HG03196 (cell line): ENCODE measurements at regions not wholly inside any gene's neighbourhood (a gene's known extent, or its start where the extent isn't known, plus 50 kb on each side); places are given as distances from the start of the nearest gene placed in this dataset.
"Not testable (repeated sequence)": the region's sequence is repeated elsewhere in the genome, so short reads cannot be mapped to it uniquely, and the experiment has no call there.

Experiments used
- ATAC-seq: cut with Tn5 transposase; IDR thresholded peaks from one replicate; pipeline ENCODE4 v1.9.1; 2021; ENCODE audit not compliant: unreplicated experiment

DNA sequence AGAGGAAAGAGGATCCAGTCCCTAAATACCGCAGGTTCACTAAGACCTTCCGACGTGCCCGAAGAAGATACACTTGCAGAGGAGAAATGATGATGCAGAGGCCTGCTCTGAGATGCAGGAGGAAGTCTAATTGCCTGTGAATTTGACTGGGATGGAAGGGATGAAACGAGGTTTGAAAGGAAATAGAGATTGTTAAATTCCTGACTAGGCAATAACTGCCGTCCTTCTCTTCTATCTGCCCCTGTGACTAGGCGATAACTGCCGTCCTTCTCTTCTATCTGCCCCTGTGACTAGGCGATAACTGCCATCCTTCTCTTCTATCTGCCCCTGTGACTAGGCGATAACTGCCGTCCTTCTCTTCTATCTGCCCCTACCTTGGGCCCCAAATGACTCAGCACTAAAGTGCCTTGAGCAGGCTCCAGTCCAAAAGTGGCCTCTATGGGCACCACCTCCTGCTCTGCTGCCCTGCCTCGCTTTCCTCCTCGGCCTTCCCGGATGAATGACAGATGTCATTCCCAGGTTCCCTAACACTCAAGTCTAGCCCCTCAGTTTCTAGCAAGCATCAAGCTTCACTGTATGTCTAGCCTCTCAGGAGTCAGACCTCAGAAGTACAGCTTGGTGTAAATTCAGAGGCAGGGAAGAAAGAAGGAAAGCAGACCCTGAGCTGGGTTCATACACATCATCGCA, 189.1 kb downstream of the FOXD4L6 start:
- not testable (repeated sequence) for ATAC-seq

DNA sequence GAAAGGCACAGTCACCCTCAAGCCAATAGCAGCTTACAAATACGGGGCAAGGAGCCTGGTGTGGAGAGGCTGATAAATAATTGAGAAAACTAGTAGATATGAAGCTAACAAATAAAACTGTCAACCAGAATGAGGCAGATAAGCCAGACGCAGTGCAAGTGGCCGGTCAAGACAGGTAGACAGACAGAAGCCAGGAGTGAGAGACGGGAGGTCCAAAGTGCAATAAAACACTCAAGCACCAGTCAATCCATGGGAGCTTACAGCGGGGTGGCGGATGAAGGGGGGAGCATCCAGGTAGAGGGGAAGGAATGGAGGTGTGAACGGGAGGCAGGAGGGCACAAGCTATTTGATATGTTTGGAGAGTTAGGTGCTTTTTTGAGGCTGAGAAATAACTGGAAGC, 193.1 kb downstream of the FOXD4L6 start:
- ATAC-seq: no peak

DNA sequence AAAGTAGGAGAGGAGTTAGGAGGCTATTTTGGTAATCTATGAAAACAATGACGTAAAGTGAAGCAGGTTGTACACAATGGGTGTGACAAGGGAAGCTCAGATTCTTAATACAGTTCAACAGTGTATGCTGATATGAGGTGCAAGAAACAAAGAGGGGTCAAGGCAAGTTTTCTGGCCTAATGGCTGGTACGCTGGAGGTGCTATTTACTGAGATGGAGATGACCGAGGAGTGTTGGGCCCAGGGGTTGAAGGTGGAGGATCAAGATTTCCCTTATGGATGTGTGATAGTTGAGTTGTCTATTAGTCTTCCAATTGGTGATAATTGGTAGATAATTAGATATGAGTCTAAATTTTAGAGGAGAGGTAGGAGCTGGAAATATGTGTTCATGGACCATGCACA, 194.0 kb downstream of the FOXD4L6 start:
- not testable (repeated sequence) for ATAC-seq

DNA sequence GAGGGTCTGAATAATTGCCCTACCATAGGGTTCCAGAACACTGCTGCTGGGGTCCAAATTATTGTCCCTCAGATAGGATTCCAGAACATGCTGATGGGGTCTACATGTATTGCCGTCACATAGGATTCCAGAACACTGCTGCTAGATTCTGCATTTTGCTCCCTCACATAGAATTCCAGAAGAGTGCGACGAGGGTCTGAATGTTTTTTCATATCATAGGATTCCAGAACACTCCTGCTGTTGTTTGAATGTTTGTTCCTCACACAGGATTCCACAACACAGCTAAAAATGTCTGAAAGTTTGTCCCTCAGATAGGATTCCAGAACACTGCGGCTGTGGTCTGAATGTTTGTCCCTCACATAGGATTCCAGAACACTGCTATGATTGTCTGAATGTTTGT, 198.1 kb downstream of the FOXD4L6 start:
- ATAC-seq: not testable (repeated sequence)

DNA sequence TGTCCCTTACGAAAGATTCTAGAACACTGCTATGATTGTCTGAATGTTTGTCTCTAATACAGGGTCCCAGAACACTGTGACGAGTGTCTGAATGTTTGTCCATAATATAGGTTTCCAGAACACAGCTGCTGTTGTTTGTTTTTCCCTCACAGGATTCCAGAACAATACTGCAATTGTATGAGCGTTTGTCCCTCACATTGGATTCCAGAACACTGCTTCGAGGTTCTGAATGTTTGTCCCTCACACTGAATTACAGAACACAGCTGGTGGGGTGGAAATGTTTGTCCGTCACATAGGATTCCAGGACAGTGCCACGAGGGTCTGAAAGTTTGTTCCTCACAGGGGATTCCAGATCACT, 199.0 kb downstream of the FOXD4L6 start:
- not testable (repeated sequence) for ATAC-seq

DNA sequence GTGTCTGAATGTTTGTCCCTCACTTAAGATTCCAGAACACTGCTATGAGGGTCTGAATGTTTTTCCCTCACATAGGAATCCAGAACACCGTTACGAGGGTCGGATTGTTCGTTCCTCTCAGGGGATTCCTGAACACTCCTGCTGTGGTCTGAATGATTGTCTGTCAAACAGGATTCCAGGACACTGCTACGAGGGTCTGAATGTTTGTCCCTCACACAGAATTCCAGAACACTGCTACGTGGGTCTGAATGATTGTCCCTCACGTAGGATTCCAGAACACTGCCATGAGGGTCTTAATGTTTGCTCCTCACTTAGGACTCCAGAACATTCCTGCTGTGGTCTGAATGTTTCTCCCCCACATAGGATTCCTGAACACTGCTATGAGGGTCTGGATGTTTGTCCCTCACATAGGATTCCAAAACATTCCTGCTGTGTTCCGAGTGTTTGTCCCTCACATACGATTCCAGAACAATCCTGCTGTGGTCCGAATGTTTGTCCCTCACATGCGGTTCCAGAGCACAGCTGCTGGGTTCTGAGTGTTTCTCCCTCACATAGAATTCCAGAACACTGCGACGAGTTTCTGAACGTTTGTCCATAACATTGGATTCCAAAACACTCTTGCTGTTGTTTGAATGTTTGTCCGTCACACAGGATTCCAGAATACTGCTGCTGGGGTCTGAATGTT, 199.5 kb downstream of the FOXD4L6 start:
- no peak for ATAC-seq

DNA sequence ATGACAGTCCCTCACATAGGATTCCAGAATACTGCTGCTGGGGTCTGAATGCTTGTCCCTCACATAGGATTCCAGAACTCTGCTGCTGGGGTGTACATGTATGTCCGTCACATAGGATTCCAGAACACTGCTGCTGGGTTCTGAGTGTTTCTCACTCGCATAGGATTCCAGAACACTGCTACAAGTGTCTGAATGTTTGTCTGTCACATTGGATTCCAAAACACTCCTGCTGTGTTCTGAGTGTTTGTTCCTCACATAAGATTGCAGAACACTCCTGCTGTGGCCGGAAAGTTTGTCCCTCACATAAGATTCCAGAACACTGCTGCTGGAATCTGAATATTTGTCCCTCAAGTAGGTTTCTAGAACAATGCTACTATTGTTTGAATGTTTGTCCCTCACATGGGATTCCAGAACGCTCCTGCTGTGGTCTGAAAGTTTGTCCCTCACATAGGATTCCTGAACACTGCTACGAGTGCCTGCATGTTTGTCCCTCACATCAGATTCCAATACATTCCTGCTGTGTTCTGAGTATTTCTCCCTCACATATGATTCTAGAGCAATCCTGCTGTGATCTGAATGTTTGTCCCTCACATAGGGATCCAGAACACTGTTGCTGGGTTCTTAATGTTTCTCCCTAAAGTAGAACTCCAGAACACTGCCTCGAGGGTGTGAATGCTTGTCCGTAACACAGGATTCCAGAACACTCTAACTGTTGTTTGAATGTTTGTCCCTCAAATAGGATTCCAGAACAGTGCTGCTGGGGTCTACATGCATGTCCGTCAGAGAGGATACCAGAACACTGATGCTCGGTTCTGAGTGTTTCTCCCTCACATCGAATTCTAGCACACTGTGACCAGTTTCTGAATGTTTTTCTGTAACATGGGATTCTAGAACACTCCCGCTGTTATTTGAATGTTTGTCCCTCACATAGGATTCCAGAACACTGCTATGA, 200.4 kb downstream of the FOXD4L6 start:
- ATAC-seq: no peak

DNA sequence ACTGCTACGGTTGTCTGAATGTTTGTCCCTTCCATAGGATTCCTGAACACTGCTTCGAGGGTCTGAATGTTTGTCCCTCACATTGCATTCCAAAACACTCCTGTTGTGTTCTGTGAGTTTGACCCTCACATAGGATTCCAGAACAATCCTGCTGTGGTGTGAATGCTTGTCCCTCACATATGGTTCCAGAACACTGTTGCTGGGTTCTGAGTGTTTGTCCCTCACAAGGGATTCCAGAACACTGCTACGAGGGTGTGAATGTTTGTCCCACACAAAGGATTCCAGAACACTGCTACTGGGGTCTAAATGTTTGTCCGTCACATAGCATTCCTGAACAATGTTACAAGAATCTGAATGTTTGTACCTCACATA, 201.2 kb downstream of the FOXD4L6 start:
- no peak for ATAC-seq

DNA sequence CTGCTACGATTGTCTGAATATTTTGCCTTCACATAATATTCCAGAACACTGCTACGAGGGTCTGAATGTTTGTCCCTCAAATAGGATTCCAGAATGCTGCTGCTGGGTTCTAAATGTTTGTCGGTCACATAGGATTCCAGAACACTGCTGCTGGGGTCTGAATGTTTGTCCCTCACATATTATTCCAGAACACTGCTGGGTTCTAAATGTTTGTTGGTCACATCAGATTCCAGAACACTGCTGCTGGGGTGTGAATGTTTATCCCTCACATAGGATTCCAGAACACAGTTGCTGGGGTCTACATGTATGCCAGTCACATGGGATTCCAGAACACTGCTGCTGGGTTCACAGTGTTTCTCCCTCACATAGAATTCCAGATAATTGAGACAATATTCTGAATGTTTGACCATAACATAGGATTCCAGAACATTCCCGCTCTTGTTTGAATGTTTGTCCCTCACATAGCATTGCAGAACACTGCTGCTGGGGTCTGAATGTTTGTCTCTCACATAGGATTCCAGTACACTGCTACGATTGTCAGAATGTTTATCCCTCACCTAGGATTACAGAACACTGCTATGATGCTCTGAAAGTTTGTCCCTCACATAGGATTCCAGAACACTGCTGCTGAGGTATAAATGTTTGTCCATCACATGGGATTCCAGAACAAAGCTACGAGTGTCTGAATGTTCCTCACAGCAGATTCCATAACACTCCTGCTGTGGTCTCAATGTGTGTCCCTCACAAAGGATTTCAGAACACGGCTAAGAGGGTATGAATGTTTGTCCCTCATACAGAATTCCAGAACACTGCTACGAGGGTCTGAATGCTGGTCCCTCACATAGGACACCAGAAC, 201.8 kb downstream of the FOXD4L6 start:
- no peak for ATAC-seq

DNA sequence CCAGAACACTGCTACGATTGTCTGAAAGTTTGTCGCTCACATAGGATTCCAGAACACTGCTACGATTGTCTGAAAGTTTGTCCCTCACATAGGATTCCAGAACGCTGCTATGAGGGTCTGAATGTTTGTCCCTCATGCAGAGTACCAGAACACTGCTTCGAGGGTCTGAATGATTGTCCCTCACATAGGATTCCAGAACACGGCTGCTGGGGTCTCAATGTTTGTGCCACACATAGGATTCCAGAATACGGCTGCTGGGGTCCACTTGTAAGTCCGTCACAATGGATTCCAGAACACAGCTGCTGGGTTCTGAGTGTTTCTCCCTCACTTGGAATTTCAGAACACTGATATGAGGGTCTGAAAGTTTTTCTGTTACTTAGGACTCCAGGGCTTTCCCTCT, 203.3 kb downstream of the FOXD4L6 start:
- ATAC-seq: no peak

DNA sequence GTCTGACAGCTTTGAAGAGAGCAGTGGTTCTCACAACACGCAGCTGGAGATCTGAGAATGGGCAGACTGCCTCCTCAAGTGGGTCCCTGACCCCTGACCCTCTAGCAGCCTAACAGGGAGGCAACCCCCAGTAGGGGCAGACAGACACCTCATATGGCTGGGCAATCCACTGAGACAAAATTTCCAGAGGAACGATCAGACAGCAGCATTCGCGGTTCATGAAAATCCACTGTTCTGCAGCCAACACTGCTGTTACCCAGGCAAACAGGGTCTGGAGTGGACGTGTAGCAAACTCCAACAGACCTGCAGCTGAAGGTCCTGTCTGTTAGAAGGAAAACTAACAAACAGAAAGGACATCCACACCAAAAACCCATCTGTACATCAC, 212.1 kb downstream of the FOXD4L6 start:
- ATAC-seq: not testable (repeated sequence)

DNA sequence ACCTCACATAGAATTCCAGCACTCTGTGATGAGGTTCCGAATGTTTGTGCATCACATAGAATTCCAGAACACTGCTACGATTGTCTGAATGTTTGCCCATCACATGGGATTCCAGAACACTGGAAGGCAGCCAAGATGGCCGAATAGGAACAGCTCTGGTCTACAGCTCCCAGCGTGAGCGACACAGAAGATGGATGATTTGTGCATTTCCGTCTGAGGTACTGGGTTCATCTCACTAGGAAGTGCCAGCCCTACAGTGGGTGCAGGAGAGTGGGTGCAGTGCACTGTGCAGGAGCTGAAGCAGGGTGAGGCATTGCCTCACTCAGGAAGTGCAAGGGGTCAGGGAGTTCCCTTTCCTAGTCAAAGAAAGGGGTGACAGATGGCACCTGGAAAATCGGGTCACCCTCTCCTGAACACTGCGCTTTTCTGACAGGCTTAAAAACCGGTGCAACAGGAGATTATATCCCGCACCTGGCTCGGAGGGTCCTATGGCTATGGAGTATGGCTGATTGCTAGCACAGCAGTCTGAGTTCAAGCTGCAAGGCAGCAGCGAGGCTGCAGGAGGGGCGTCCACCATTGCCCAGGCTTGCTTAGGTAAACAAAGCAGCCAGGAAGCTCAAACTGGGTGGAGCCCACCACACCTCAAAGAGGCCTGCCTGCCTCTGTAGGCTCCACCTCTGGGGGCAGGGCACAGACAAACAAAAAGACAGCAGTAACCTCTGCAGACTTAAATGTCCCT, 212.7 kb downstream of the FOXD4L6 start:
- not testable (repeated sequence) for ATAC-seq

DNA sequence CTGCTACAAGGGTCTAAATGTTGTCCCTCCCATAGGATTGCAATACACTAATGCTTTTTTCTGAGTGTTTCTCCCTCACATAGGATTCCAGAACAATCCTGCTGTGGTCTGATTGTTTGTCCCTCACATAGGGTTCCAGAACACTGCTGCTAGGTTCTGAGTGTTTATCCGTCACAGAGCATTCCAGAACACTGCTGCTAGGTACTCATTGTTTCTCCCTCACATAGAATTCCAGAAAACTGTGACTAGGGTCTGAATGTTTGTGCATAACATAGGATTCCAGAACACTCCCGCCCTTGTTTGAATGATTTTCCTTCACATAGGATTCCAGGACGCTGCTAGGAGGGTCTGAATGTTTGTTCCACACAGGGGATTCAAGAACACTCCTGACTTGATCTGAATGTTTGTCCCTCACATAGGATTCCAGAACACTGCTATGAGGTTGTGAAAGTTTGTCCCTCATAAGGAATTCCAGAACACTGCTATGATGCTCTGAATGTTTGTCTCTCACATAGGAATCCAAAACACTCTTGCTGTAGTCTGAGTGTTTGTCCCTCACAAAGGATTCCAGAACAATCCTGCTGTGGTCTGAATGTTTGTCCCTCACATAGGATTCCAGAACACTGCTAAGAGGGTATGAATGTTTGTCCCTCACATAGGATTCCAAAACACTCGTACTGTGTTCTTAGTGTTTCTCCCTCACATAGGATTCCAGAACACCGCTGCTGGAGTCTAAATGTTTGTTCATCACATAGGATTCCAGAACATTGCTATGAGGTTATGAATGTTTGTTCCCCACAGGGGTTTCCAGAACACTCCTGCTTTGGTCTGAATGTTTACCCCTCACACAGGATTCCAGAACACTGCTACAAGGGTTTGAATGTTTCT, 213.5 kb downstream of the FOXD4L6 start:
- ATAC-seq: no peak

DNA sequence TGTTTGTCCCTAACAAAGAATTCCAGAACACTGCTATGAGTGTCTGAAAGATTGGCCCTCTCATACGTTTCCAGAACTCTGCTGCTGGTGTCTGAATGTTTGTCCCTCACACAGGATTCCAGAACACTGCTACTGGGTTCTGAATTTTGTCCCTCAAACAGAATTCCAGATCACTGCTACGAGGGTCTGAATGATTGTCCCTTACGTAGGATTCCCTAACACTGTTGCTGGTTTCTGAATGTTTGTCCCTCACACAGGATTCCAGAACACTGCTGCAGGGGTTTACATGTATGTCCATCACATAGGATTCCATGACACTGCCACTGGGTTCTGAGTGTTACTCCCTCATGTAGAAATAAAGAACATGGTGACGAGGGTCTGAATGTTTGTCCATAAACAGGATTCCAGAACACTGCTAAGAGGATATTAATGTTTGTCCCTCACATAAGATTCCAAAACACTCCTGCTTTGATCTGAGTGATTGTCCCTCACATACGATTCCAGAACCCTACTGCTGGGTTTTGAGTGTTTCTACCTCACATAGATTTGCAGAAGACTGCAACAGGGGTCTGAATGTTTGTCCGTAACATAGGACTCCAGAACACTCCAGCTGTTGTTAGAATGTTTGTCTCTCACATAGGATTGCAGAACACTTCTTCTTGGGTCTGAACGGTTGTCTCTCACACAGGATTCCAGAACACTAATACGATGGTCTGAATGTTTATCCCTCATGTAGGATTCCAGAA, 214.4 kb downstream of the FOXD4L6 start:
- no peak for ATAC-seq

DNA sequence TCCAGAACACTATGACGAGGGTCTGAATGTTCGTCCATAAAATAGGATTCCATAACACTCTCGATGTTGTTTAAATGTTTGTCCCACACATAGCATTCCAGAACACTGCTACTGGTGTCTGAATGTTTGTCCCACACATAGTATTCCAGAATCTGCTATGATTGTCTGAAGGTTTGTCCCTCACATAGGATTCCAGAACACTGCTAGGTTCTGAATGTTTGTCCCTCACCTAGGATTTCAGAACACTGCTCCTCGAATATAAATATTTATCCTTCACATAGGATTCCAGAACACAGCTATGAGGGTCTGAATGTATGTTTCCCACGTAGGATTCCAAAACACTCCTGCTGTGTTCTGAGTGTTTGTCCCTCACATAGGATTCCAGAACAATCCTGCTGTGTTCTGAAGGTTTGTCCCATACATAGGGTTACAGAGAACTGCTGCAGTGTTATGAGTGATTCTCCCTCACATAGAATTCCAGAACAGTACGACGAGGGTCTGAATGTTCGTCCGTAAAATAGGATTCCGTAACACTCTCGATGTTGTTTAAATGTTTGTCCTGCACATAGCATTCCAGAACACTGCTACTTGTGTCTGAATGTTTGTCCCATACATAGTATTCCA, 215.3 kb downstream of the FOXD4L6 start:
- no peak for ATAC-seq

DNA sequence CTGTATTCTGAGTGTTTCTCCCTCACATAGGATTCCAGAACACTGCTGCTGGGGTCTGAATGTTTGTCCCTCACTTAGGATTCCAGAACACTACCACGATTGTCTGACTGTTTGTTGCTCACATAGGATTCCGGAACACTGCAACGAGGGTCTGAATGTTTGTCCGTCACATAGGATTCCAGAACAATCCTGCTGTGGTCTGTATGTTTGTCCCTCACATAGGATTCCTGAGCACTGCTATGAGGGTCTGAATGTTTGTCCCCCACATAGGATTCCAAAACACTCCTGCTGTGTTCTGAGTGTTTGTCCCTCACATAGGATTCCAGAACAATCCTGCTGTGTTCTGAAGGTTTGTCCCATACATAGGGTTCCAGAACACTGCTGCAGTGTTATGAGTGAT, 215.8 kb downstream of the FOXD4L6 start:
- not testable (repeated sequence) for ATAC-seq

DNA sequence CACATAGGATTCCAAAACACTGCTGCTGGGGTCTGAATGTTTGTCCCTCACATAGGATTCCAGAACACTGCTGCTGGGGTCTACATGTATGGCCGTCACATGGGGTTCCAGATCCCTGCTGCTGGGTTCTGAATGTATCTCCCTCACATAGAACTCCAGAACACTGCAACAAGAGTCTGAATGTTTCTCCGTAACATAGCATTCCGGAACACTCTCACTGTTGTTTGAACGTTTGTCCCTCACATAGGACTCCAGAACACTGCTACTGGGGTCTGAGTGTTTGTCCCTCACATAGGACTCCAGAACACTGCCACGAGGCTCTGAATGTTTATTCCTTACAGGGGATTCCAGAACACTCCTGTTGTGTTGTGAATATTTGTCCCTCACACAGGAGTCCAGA, 216.8 kb downstream of the FOXD4L6 start:
- no peak for ATAC-seq

DNA sequence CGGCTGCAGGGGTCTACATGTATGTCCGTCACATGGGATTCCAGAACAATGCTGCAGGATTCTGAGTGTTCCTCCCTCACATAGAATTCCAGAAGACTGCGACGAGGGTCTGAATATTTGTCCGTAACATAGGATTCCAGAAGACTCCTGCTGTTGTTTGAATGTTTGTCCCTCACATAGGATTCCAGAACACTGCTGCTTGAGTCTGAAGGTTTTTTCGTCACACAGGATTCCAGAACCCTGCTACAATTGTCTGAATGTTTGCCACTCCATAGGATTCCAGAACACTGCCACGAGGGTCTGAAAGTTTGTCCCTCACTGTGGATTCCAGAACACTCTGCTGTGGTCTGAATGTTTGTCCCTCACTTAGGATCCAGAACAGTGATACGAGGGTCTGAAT, 217.5 kb downstream of the FOXD4L6 start:
- ATAC-seq: not testable (repeated sequence)
